ENCODE measurements at regions not wholly inside any gene's neighbourhood (a gene's known extent, or its start where the extent isn't known, plus 50 kb on each side); places are given as distances from the start of the nearest gene placed in this dataset.

GRCh38 chr11:119473901-119474681 lies 51.1 kb upstream of the THY1 start:
- no peak for DNase-seq (ENCODE audit: low read depth)

- no peak for DNase-seq (ENCODE audit: low read depth)
Observed at GRCh38 chr11:119473226-119473625, 50.3 kb upstream of the THY1 start.

GRCh38 chr11:119472856-119473222 lies 49.9 kb upstream of the THY1 start:
- DNase-seq (ENCODE audit: low read depth) = no peak

Measured in non-pigmented ciliary epithelial cell (primary cell).